NCI-H1930 (cell line): ENCODE measurements at regions not wholly inside any gene's neighbourhood (a gene's known extent, or its start where the extent isn't known, plus 50 kb on each side); places are given as distances from the start of the nearest gene placed in this dataset.
"Not testable (repeated sequence)": the region's sequence is repeated elsewhere in the genome, so short reads cannot be mapped to it uniquely, and the experiment has no call there.

ENCODE experiments used
- DNase-seq, 2 experiments: peaks; one replicate each; lab custom pipeline; 2025; lab: John Stamatoyannopoulos, UW

DNA sequence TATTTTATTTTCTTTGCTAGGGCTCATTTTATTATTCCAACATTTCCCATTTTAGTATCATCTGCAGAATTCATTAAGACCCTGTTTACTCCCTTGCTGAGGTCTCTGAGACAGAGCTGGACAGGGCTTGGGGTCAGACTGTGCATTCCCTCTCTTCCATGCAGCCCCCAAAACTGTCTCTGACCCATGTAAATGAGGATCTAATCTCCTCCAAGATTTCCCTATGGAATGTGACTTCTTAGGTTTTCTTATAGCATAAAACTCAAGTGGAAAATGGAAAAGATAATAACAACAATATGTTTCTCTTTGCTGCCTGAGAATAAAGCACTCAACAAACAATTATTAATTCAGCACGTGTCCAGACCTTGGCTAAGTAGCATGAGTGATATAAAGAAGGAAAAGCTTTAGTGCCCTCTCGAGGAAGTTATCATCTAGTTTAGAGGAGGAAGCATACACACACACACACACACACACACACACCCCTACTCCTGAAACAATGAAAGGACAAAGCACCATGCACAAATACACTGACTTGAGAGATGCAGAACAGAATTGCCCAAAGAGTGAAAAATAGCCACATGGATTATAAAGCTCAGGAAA lies 815.5 kb downstream of the BCKDHB start:
- no peak for DNase-seq

- DNase-seq: no peak
These were observed 801.4 kb downstream of the BCKDHB start for GRCh38 chr6:80907831-80908230.

DNA sequence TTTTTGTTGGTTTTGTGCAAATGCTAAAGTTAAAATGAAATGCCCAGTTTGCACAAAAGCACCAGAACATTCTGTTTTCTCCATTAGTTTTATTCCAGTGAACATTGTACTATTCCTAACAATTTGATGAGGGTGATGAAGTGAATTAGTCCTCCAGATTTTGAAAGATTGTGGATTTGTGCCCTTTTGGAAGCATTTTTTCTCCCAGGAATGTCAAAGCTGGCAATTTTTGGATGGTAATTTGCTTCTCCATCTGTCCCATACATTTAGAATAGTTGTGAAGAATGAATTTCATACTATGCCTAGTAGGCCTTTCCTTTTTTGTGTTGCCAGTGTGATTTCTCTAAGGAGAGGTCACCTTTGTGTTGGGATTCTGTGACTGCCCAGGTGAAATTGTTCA lies 797.2 kb downstream of the BCKDHB start:
- DNase-seq: no peak

DNA sequence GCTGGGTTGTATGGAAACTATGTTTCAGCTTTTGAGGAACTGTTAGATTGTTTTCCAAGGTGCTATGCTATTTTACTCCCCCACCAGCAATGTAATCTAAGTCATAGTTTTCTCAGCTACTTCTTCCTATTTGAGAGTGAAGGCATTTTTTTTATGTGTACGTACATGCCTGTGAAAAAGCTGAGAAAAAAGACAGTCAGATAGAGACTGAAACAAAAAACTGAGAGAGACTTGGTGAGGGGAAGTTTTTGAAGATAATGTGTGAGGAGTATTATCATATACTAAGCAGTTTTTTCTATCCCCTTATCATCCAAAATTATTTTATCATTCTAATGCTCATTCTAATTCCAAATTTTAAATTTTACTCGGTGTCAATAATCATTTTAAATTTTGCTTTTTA lies 780.0 kb downstream of the BCKDHB start:
- no peak for DNase-seq

DNA sequence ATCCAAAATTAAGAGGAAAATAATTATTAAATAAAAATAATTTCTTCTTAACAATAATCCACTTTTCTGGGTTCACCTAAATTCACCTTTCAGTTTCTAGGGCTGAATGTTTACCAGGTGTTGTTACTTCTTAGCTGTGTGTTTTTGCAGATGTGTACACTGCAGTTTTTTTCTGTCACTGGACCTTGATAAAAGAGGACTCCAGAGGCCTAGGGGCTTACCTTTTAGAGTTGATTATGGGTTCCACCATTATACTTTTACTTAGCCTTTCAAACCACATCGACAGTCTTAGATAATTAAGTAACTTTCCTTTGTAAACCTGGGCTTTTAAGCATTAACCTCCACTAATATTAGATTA lies 766.5 kb downstream of the BCKDHB start:
- no peak for DNase-seq

GRCh38 chr6:80872199-80872950 lies 765.9 kb downstream of the BCKDHB start:
- DNase-seq: no peak

- DNase-seq: no peak
These were observed 756.3 kb downstream of the BCKDHB start for GRCh38 chr6:80862756-80863155.

DNA sequence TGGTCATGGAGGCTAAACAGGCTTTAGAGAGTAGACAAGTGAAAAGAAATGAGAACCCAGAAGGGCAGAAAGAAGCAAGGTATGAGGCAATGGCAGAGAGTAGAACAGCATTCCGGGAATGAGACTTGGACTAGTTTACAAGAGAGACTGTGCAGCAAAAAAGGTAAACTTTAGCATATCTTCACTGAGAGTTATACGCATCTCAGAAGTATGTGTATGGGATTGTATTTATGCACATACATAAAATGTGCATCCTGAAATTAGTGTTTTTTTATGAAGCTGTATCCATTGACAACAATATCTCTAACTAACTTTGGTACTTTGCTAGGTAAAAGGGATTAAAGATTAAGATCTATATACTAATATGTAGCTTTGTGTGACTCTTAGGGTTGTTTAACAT lies 753.6 kb downstream of the BCKDHB start:
- no peak for DNase-seq

GRCh38 chr6:80847973-80848372 lies 741.5 kb downstream of the BCKDHB start:
- not testable (repeated sequence) for DNase-seq

GRCh38 chr6:80832337-80832736 lies 725.9 kb downstream of the BCKDHB start:
- no peak for DNase-seq

DNA sequence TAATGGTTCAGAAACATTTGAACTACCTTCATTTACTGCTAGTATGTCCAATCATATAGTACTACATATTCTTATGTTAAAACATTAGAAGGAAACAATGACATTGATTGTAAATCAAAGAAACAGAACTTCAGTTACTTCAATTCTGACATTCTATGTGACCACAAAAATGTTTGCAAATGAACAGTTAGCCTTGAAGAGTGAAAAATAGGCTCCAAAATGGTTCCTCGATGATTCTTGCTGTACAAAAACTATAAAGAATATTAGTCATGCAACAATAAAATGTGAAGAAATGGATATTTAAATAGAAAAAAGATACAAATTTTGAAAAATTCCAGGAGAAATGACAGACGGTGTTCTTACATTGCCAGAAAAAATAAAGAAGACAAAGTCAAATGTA lies 686.9 kb downstream of the BCKDHB start:
- DNase-seq: no peak

GRCh38 chr6:80792151-80792550 lies 685.7 kb downstream of the BCKDHB start:
- DNase-seq: no peak

- no peak for DNase-seq
These were observed 683.6 kb downstream of the BCKDHB start for GRCh38 chr6:80789912-80790570.

GRCh38 chr6:80783271-80783670 lies 676.8 kb downstream of the BCKDHB start:
- DNase-seq: not testable (repeated sequence)

- no peak for DNase-seq
These were observed 665.5 kb downstream of the BCKDHB start for GRCh38 chr6:80771941-80772340.

DNA sequence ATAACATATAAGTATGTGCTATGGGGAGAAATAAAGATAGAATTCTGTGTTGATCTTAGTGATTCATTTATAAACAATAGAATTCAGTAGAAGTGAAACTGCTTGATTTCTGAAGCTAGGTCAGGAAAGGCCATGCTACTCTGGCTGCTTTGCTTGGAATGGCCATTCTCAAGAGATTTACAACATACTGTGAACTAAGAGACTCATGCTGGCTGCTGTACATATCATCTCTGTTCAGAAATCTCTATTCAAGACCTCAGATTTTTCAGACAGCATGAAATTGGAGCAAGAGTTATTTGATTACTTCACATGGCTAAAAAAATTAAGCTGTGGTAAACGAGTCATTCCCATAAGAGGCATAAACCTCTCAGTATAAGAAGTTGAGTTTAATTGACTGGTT lies 662.6 kb downstream of the BCKDHB start:
- DNase-seq: no peak

GRCh38 chr6:80767808-80768207 lies 661.3 kb downstream of the BCKDHB start:
- DNase-seq: no peak

DNA sequence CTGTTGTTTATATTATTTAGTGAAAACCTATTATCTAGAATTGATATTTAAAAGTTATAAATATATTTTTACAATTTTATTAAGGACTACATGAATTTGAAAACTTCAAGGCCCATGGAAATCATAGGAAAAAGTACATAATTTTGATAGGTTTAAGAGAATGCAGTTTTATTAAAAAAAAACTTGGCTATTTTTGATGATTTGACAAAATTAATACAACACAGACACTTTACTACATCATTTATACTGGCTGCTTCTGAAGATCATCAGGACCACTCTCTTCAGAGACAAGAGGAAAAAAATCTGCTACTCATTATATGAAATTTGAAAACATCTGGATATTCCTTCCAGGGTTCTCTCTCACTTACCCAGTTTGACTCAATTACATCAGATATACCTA lies 637.7 kb downstream of the BCKDHB start:
- DNase-seq: no peak

DNA sequence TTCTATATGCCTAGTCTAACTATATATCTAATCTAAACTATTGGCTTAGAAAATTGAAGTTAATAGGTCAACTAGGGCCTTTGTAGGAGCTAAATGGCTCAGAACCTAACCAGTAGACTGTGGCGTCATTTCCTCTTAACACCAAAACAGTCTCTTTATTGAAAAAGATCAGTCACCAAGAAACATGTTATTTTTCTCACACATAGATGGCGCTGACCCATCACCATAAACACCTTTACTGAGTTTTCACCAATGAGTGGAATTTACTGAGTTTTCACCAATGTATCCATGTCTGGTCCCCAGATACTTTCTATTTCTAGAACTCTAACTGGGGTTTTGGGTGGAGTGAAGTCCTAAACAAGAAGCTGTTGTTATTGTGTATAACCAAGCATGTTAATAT lies 636.0 kb downstream of the BCKDHB start:
- DNase-seq: no peak

DNA sequence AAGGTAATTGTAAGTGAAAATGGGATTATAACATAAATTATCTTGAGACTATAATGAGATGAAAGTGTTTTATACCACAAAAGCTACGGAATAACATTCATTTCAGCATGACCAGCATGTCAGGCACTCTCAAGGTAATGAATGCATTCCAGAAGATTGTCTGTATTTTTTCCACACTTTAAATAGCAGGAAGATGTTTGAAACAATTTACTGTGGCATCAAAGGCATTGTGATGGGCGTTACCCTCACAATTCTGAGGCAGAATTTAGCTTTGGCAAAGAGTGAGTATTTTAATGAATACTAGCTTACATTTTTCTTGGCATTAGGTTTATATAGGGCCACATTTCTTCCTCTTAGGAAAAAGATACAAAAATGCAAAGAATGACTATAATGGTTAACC lies 627.2 kb downstream of the BCKDHB start:
- DNase-seq: no peak

- DNase-seq: no peak
These were observed 622.4 kb downstream of the BCKDHB start for GRCh38 chr6:80728830-80729229.

DNA sequence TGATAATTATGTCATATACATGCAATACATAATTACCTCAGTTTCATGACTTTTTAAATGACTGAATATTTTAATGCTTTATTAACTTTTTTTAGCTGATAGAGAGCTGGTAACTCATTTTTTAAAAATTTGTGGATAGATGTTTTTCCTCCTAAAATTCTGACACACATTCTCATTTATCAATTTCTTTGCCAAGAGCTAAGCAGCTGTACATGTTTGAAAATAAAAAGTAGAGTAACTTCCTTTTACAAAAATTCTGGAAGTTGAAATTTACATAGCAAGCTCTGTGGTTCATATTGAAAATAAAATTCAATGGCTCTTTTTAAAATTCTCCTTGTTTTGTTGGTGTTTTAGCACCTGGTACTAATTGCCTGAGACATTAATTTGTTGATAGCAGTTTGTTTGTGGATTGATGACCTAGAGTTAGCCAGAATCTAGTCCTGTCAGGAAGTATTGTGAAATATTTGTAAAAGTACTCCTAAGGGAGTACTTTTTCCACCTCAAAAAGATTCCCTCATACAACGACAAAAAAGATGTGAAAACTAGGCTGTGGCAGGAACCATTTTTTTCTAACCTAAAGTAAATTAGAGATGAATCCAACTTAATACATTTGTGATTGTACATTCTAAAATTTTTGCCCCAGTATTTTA lies 621.8 kb downstream of the BCKDHB start:
- no peak for DNase-seq
